ENCODE measurements at regions not wholly inside any gene's neighbourhood (a gene's known extent, or its start where the extent isn't known, plus 50 kb on each side); places are given as distances from the start of the nearest gene placed in this dataset.

- Histone ChIP-seq H3K4me3 (ENCODE audit: low read length in 3 of 3) (no peak overlapping the region), H3K9me3 (ENCODE audit: control insufficient read depth in 2 of 3, insufficient read depth in 1 of 3, low read length in 3 of 3) (no peaks in the 10 kb centered on the region), H3K27me3 (ENCODE audit: control insufficient read depth, insufficient read depth, low read length) (no peaks in the 10 kb centered on the region), H3K27ac (ENCODE audit: low read depth in 2 of 2, low read length in 2 of 2) (no peak overlapping the region), H3K4me1 (ENCODE audit: control insufficient read depth in 2 of 3, insufficient read depth in 2 of 3, low read depth in 1 of 3, low read length in 3 of 3) (peaks cover 0 to 5% (median 0%) of the 10 kb centered on the region in 3 donors), H3K9ac (ENCODE audit: low read length in 3 of 3) (no peak overlapping the region), H3K36me3 (ENCODE audit: control insufficient read depth in 2 of 3, insufficient read depth in 3 of 3, low read length in 3 of 3) (no peaks in the 10 kb centered on the region)
- intact Hi-C loops (cut with DNase I): no loop called here
- no peak for TF ChIP-seq CTCF (IDR thresholded peaks at IDR 0.05; ENCODE audit: borderline replicate concordance, extremely low read depth, insufficient read depth)
- DNase-seq: no peak
- FAIRE-seq: no peak
Measured at GRCh38 chr1:56438901-56439551, 140.3 kb downstream of the PLPP3 start.

GRCh38 chr1:56437959-56438358 is 141.4 kb downstream of the PLPP3 start:
- no peak for TF ChIP-seq CTCF (IDR thresholded peaks at IDR 0.05; ENCODE audit: borderline replicate concordance, extremely low read depth, insufficient read depth)
- Histone ChIP-seq H3K4me3 (ENCODE audit: low read length in 3 of 3) (no peak overlapping the region), H3K9ac (ENCODE audit: low read length in 3 of 3) (no peak overlapping the region), H3K4me1 (ENCODE audit: control insufficient read depth in 2 of 3, insufficient read depth in 2 of 3, low read depth in 1 of 3, low read length in 3 of 3) (peaks cover 0 to 5% (median 0%) of the 10 kb centered on the region in 3 donors), H3K27me3 (ENCODE audit: control insufficient read depth, insufficient read depth, low read length) (no peaks in the 10 kb centered on the region), H3K36me3 (ENCODE audit: control insufficient read depth in 2 of 3, insufficient read depth in 3 of 3, low read length in 3 of 3) (no peaks in the 10 kb centered on the region), H3K9me3 (ENCODE audit: control insufficient read depth in 2 of 3, insufficient read depth in 1 of 3, low read length in 3 of 3) (no peaks in the 10 kb centered on the region), H3K27ac (ENCODE audit: low read depth in 2 of 2, low read length in 2 of 2) (no peak overlapping the region)
- no peak for FAIRE-seq
- DNase-seq: no peak
- intact Hi-C loops (cut with DNase I): no loop called here

GRCh38 chr1:56436912-56437417 is 142.4 kb downstream of the PLPP3 start:
- Histone ChIP-seq H3K9me3 (ENCODE audit: control insufficient read depth in 2 of 3, insufficient read depth in 1 of 3, low read length in 3 of 3) (no peaks in the 10 kb centered on the region), H3K9ac (ENCODE audit: low read length in 3 of 3) (no peak overlapping the region), H3K36me3 (ENCODE audit: control insufficient read depth in 2 of 3, insufficient read depth in 3 of 3, low read length in 3 of 3) (no peaks in the 10 kb centered on the region), H3K4me1 (ENCODE audit: control insufficient read depth in 2 of 3, insufficient read depth in 2 of 3, low read depth in 1 of 3, low read length in 3 of 3) (peaks cover 0 to 14% (median 5%) of the 10 kb centered on the region in 3 donors), H3K27me3 (ENCODE audit: control insufficient read depth, insufficient read depth, low read length) (no peaks in the 10 kb centered on the region), H3K27ac (ENCODE audit: low read depth in 2 of 2, low read length in 2 of 2) (no peak overlapping the region), H3K4me3 (ENCODE audit: low read length in 3 of 3) (no peak overlapping the region)
- DNase-seq: peak in 4 of 5 donors; percentile 40 to 78 (median 66)
- no peak for FAIRE-seq
- intact Hi-C loops (cut with DNase I): no loop called here
- no peak for TF ChIP-seq CTCF (IDR thresholded peaks at IDR 0.05; ENCODE audit: borderline replicate concordance, extremely low read depth, insufficient read depth)

All from kidney (tissue), 13 donors.